ENCODE measurements at regions not wholly inside any gene's neighbourhood (a gene's known extent, or its start where the extent isn't known, plus 50 kb on each side); places are given as distances from the start of the nearest gene placed in this dataset.

DNA sequence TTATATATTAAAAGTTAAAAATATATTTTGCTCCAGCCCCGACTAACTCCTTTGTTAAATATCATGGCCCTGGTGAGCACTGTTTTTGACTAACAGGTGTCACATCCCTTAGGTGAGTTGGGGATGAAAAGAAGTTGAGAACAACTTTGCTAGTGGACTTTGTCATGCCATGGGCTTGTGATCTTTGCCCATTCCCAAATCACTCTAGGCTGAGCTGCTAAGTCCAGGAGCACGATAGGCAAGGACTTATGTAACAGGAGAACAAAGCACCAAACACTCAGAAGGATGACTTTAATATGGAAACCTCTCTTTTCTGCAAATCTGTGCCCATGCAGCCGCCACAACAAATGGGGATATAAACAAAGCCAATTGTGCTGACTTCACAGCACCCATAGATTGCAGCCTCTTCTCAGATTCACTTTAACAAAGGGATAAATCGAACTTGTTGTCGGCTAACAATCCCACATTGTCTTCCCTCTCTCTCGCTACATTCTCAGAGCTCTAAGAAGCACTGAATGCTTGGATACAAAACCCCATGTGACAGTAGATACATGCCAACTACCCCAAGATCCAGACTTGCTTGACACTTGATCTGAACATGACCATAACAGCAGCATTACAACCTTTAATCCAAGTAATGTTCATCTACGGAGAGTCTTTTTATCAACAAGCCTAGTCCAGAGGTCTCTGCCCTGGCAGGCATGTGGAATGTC is 86.8 kb upstream of the CD180 start:
- H3K9me3 Mint-ChIP-seq, result peaks cover 4 to 9% of the 10 kb centered on the region in 2 donors
- DNase-seq, result no peak
- no peak overlapping the region for H3K27ac Mint-ChIP-seq
- H3K4me3 Mint-ChIP-seq, result no peak overlapping the region
- no peak for ATAC-seq (replicated peaks)
- peaks cover 6 to 10% of the 10 kb centered on the region in 2 donors for H3K36me3 Mint-ChIP-seq
- H3K27me3 Mint-ChIP-seq, result no peaks in the 10 kb centered on the region
- H3K4me1 Mint-ChIP-seq, result peaks cover 1 to 3% of the 10 kb centered on the region in 2 donors

DNA sequence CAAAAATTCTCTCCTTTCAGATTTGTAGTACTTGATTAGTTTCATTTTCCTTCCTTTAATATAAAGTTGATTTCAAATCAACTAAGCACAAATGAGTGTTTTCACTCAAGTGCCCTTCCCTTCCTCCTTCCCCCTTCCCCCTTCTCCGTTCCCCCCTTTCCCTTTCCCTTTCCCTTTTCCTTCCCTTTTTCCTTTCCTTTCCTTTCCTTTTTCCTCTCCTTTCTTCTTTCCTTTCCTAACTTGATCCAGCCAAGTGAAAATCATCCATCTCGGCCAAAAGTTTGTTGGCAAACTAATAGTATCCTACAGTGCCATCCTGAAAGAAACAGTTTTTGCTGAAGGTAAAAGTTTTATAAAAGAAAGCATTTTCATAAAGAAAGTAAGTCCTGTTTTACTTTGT is 85.3 kb upstream of the CD180 start:
- no peaks in the 10 kb centered on the region for H3K27me3 Mint-ChIP-seq
- H3K4me3 Mint-ChIP-seq, result no peak overlapping the region
- DNase-seq, result no peak
- H3K27ac Mint-ChIP-seq, result no peak overlapping the region
- H3K36me3 Mint-ChIP-seq, result peaks cover 8 to 15% of the 10 kb centered on the region in 2 donors
- ATAC-seq (replicated peaks), result no peak
- H3K4me1 Mint-ChIP-seq, result peaks cover 0 to 3% of the 10 kb centered on the region in 2 donors
- peaks cover 12 to 14% of the 10 kb centered on the region in 2 donors for H3K9me3 Mint-ChIP-seq

DNA sequence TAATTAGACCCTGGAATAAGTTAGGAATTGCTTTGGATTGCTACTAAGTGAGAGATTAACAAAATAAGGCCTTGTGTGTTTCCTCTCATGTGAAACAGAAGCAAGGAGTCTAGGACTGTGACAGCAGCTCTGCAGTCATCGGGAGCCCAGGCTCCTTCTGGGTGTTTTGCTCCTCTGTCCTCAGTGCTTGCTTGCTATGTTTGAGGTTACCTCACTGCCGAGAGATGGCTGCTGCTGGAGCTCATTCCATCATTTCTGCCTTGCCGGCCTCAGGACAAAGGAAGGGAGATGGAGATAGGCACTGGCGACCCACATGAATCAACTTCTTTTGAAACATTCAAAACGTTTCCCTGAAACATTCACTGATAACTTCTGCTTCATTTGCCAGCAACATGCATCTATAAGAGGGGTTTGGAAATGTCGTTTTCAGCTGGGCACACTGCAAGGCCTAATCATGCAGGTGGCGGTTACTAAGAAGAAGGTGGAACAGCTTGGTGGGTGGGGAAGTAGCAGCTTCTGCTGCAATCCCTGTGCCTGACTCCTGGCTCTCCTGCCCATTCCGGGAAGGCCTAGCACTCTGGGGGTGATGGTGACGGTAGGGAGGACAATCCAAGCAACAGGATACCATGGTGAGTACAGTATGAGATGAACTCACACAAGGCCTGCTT is 77.2 kb upstream of the CD180 start:
- ATAC-seq (replicated peaks) (no peak), DNase-seq (no peak)
- Mint-ChIP-seq H3K4me3 (no peak overlapping the region), H3K27me3 (no peaks in the 10 kb centered on the region), H3K27ac (no peak overlapping the region), H3K9me3 (peaks cover 11 to 14% of the 10 kb centered on the region in 2 donors), H3K36me3 (peaks cover 6 to 9% of the 10 kb centered on the region in 2 donors), H3K4me1 (no peaks in the 10 kb centered on the region)

DNA sequence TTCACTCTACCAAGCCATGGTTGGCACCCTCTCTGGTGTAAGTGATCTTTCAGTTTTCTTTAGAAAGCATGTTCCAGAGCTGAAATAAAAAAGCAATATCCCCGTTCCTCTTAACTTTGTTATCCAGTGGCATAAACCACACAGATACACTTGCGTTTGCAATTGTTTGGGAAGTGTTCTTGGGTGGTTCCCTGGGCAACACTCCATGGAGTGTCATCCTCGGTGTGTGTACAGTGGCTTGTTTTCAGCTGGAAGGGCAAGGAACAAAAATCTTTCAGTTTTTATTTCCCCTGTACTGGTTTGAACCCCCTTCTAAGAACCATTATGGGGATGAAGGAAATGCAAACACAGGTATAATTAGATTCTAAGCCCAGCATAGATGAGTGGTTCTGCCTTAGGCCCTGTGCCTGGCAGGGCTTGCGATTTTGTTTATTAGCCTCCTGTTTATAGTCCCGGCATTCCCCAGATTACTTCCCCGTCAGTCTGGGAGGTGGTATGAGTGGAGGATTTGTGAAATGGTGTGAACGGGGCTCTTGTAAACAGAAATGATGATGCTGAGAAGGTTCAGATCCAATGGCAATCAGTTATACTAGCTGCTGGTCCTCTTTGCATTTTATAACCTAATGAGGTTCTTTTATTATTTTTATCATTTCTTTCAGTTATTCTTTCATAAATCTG is 76.0 kb upstream of the CD180 start:
- ATAC-seq (replicated peaks), result no peak
- H3K27ac Mint-ChIP-seq, result no peak overlapping the region
- no peaks in the 10 kb centered on the region for H3K4me1 Mint-ChIP-seq
- no peaks in the 10 kb centered on the region for H3K27me3 Mint-ChIP-seq
- no peak overlapping the region for H3K4me3 Mint-ChIP-seq
- peaks cover 0 to under 1% of the 10 kb centered on the region in 2 donors for H3K36me3 Mint-ChIP-seq
- no peak for DNase-seq
- peaks cover 2 to 6% of the 10 kb centered on the region in 2 donors for H3K9me3 Mint-ChIP-seq

DNA sequence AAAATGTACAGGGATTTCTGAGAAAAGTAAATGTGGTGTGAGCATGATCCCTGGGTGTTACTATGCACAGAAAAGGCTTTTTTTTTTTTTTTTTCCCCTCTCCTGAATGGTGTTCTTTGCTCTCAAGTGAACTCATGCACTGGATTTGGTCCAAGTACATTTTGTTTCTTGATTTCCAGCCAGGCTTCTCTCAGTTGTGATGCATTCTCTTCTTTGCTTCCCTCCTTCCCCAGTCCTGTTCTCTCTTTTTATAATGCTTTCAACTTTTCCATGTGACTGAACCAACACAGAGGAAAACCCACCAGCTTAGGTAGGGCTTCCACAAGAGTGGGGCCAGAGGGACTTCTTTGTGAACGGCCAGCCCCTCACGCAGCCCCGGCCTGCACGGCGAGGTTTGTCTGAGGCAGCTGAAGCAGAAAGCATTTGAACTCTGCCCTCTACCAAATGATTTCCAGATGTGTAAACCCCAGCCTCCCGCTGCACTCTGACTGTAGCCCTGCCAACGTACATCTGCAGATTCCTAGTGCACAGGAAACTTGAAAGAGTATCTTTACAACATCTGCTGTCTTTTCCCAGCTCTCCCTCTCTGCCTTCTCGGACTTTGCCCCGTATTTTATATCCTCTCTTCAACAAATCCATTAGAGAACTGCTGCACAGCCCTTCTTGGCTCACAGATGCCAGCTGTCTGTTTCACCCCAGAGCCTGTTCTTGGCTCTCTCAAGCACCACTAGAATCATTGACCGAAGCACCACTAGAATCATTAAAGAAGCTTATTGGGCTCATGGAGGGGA is 71.8 kb upstream of the CD180 start:
- H3K9me3 Mint-ChIP-seq, result no peaks in the 10 kb centered on the region
- H3K27me3 Mint-ChIP-seq, result no peaks in the 10 kb centered on the region
- no peak overlapping the region for H3K4me3 Mint-ChIP-seq
- no peaks in the 10 kb centered on the region for H3K36me3 Mint-ChIP-seq
- DNase-seq (no peak), ATAC-seq (replicated peaks) (no peak)
- no peak overlapping the region for H3K27ac Mint-ChIP-seq
- no peaks in the 10 kb centered on the region for H3K4me1 Mint-ChIP-seq

DNA sequence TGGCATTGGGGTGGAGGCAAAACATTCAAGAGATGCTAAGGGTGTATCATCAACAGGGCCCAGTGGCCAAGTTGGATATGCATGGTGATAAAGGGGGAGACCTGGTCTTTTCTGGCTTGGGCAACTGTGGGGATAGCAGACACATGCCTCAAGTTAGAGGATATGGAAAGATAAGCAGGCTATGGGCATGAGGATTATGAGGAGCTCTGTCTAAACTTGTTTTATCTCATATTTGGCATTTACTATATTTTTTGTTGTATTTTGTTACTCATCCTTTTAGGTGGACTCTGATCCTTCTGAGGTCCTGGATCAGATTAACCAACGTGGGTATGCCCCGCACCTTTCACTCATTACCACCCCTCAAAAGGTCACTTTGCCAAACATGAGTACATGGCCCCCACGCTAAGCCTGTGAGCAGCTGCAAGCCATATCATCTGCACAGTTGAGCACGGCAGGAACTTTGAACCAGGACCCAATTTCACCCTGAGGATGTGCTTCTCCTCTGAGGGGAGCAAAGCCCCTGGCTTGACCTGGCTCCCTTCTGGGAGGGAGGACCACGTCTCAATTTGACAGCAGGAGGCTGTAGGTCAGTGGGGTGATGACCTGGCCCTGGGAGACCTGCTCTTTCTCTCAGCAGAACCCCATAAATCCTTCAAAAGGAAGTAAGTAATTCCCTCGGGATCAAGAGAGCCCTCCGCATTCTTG is 71.1 kb upstream of the CD180 start:
- Mint-ChIP-seq H3K27ac (no peak overlapping the region), H3K9me3 (no peaks in the 10 kb centered on the region), H3K4me3 (no peak overlapping the region), H3K27me3 (no peaks in the 10 kb centered on the region), H3K4me1 (no peaks in the 10 kb centered on the region), H3K36me3 (no peaks in the 10 kb centered on the region)
- DNase-seq (no peak), ATAC-seq (replicated peaks) (no peak)

DNA sequence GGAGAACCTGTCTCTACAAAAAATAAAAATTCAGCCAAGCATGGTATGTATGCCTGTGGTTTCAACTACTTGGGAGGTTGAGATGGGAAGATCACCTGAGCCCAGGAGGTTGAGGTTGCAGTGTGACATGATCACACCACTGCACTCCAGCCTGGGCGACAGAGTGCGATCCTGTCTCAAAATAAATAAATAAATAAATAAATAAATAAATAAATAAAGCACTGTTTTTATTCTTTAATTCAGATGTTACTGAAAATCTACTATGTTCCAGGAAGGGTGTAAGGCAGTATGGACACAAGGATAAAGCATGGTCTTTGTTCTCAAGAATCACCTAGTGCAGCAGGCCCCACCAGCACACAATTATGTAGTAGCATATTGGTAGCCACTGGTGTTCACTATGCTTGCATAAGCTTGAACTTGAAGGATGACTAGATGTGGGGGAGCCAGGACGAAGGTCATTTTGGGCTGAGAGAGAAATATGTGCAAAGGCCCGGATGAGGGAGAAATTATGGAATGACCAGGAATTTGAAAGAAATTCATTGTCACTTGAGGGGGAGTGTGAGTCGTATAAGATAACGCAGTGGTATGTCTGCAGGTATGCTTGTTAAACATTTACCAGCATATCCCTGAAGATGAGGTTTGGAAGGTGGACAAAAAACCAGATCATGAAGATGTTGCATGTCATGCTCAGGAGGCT is 70.2 kb upstream of the CD180 start:
- no peak for DNase-seq
- H3K9me3 Mint-ChIP-seq, result no peaks in the 10 kb centered on the region
- H3K4me3 Mint-ChIP-seq, result no peak overlapping the region
- no peaks in the 10 kb centered on the region for H3K27me3 Mint-ChIP-seq
- H3K4me1 Mint-ChIP-seq, result no peaks in the 10 kb centered on the region
- no peak for ATAC-seq (replicated peaks)
- no peaks in the 10 kb centered on the region for H3K36me3 Mint-ChIP-seq
- H3K27ac Mint-ChIP-seq, result no peak overlapping the region

DNA sequence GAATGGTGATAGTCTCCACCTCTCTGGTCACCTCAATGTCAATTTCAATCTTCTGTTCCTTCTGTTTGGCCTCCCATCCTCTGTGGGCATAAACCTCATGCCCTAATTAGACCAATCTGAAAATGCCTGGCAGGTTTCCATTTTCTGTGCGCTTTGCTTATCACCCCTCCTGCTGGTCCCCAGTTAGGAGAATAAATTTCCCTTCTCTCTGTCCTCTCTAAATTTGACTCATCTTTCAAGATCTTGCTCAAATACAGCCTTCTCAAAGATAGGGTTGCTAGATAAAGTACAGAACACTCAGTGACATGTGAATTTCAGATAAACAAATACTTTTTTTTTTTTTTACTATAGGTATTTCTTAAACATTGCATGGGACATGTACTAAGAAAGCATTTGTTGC is 69.4 kb upstream of the CD180 start:
- H3K4me1 Mint-ChIP-seq, result no peaks in the 10 kb centered on the region
- no peak overlapping the region for H3K4me3 Mint-ChIP-seq
- DNase-seq (no peak), ATAC-seq (replicated peaks) (no peak)
- no peak overlapping the region for H3K27ac Mint-ChIP-seq
- H3K9me3 Mint-ChIP-seq, result no peaks in the 10 kb centered on the region
- H3K27me3 Mint-ChIP-seq, result no peaks in the 10 kb centered on the region
- no peaks in the 10 kb centered on the region for H3K36me3 Mint-ChIP-seq

DNA sequence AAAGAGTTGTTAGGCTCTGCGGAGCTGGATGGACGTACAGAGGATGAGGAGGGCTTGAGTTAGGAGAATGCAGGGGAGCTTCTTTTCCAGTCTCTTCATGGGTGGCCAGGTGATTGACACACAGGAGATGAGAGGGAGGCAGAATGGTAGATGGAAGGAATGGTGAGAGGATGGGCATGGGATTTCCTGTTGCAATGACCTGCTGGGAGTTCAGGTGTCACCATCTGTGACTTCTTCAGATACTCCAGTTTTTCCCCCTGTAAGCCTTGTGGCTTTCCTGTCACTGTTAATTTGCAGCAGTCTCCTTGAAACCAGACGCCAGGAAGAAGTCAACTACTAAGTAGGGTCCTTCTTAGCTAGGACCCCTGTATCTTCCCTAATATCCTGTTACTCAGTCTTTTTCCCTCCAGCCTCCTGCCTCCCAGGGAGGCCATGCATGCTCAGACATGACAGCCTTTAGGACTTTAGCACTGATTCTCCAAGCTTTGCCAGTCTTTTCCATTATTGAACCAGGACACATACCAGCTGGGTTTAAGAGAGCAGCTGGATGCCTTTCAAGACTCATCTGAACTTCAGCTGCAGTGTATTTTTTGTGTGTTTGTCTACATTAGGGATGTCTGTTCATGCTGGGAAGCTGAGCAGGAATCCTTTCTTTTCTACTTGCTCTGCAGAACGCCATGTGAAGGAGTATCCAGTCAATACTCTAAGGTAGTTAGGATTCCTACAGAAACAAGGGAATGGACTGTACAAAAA is 67.2 kb upstream of the CD180 start:
- no peak for ATAC-seq (replicated peaks)
- Mint-ChIP-seq H3K27me3 (peaks cover 0 to 7% of the 10 kb centered on the region in 2 donors), H3K36me3 (no peaks in the 10 kb centered on the region), H3K4me1 (no peaks in the 10 kb centered on the region), H3K9me3 (no peaks in the 10 kb centered on the region), H3K4me3 (no peak overlapping the region), H3K27ac (no peak overlapping the region)
- no peak for DNase-seq

DNA sequence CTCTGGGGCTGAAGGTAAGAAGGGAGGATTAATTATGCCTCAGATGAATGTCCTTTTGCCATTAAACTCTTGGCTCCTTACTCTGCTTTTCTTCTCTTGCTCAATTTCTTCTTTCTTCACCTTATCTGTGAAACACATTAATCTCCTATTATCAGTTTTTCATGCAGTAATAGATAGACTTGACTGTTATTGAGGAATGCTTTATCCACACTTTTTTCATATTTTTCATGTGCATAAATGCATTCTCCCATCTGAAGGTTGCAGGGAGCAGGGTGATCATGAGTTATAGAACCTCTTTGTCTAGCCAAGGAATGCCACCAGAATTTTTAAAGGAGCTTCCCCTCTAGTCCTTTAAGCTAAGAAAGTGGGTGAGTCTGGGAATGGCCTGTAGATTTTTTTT is 66.4 kb upstream of the CD180 start:
- DNase-seq (no peak), ATAC-seq (replicated peaks) (no peak)
- Mint-ChIP-seq H3K9me3 (no peaks in the 10 kb centered on the region), H3K27me3 (peaks cover 0 to 7% of the 10 kb centered on the region in 2 donors), H3K4me3 (no peak overlapping the region), H3K36me3 (no peaks in the 10 kb centered on the region), H3K27ac (no peak overlapping the region), H3K4me1 (no peaks in the 10 kb centered on the region)

DNA sequence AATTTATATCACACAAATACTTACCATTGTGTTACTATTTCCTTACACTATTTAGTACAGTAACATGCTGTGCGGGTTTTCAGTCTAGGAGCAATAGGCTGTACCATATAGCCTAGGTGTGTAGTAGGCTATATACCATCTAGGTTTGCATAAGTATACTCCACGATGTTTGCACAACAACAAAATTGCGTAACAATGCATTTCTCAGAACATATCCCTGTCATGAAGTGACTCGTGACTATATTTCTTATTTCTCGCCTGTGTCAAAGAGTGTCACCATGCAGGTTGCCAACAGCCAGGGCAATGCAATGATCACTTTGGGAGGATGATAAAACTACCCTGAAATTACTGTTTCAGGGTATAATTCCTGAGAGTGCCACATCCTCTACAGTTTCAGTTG is 65.6 kb upstream of the CD180 start:
- no peak overlapping the region for H3K27ac Mint-ChIP-seq
- H3K36me3 Mint-ChIP-seq, result no peaks in the 10 kb centered on the region
- no peaks in the 10 kb centered on the region for H3K9me3 Mint-ChIP-seq
- DNase-seq, result no peak
- H3K4me1 Mint-ChIP-seq, result peaks cover 0 to 4% of the 10 kb centered on the region in 2 donors
- no peak overlapping the region for H3K4me3 Mint-ChIP-seq
- no peak for ATAC-seq (replicated peaks)
- H3K27me3 Mint-ChIP-seq, result peaks cover 0 to 7% of the 10 kb centered on the region in 2 donors

DNA sequence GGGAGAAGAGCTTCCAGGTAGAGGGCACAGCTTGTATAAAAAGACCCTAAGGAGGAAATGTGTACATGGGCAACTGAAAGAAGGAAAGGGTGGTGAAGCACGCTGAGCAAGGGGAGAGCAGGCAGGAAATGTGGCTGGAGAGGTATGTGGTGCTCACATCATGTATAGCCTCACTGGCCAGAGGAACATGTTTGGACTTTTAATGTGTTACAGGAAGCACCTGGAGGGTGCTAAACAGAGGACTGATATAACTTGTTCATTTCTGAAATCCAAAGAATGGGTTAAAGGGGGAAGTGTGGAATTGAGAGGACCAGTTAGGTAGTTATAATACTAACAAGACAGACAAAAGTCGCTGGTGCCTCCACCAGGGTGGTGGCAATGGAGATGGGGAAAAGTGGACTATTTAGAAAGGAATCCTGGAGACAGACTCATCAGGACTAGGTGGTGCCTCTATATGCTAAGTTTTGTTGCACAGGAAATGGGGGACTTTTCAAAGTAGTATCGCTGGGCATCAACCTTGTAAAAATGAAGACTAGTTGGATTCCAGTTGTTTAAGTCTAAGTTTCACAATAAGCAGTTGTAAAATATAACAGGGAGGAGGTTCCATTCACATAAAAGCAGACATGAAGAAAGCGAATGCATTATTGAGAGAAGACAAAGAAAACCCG is 63.1 kb upstream of the CD180 start:
- H3K9me3 Mint-ChIP-seq, result no peaks in the 10 kb centered on the region
- no peak overlapping the region for H3K4me3 Mint-ChIP-seq
- peaks cover 0 to 5% of the 10 kb centered on the region in 2 donors for H3K4me1 Mint-ChIP-seq
- ATAC-seq (replicated peaks) (no peak), DNase-seq (no peak)
- H3K36me3 Mint-ChIP-seq, result no peaks in the 10 kb centered on the region
- H3K27ac Mint-ChIP-seq, result no peak overlapping the region
- peaks cover 0 to 7% of the 10 kb centered on the region in 2 donors for H3K27me3 Mint-ChIP-seq

Measured in stimulated activated naive B cell treated with anti-CD40 and anti-IgM and Interleukin-4, amounts not matched to agents 10 μg/mL and 1 μg/mL and 100 μg/mL, for 72 hours (primary cell).